GM18868 (cell line): ENCODE measurements at regions not wholly inside any gene's neighbourhood (a gene's known extent, or its start where the extent isn't known, plus 50 kb on each side); places are given as distances from the start of the nearest gene placed in this dataset.
"Not testable (repeated sequence)": the region's sequence is repeated elsewhere in the genome, so short reads cannot be mapped to it uniquely, and the experiment has no call there.

ENCODE experiments used
- ATAC-seq: cut with Tn5 transposase; IDR thresholded peaks from one replicate; pipeline ENCODE4 v1.9.1; 2021; ENCODE audit warnings: mild to moderate bottlenecking, moderate library complexity; ENCODE audit not compliant: unreplicated experiment

DNA sequence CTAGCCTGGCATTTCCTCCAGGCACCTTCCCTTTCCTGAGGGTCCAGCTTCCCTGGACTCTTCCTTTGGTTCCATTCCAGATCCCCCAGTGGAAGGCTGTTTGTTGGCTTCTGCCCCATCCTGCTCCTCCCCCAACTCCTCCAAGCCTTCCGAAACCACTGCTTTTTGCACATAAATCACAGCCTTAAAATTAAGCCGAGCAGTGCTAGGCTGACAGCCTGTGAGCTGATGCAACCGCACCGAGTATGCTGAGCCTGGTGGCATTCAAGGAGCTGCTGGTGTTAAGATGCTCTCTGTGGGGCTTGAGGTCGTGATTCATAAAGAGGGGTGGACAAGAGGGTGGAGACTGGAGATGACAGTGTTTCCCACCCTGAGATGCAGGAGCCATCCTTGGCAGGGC lies 266.6 kb upstream of the C1orf174 start:
- no peak for ATAC-seq

DNA sequence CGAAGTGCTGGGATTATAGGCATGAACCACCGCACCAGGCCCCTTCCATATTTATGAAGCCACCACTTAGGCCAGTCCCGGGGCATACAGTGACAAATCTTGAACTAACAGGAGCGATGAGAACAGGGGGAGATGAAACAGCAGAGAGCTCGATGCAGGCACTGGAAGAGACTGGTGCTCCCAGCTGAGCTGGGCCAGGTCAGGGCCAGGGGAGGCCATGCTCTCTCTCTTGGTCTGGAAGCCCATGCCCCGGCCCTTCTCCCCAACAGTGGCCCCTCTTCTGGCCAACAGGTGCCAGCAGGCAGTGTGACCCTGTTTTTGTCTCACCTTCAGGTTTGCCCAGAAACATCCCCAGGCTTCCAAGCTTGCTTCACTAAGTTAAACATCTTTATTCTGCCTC lies 269.9 kb upstream of the C1orf174 start:
- no peak for ATAC-seq

GRCh38 chr1:4170548-4171340 lies 270.7 kb upstream of the C1orf174 start:
- no peak for ATAC-seq

DNA sequence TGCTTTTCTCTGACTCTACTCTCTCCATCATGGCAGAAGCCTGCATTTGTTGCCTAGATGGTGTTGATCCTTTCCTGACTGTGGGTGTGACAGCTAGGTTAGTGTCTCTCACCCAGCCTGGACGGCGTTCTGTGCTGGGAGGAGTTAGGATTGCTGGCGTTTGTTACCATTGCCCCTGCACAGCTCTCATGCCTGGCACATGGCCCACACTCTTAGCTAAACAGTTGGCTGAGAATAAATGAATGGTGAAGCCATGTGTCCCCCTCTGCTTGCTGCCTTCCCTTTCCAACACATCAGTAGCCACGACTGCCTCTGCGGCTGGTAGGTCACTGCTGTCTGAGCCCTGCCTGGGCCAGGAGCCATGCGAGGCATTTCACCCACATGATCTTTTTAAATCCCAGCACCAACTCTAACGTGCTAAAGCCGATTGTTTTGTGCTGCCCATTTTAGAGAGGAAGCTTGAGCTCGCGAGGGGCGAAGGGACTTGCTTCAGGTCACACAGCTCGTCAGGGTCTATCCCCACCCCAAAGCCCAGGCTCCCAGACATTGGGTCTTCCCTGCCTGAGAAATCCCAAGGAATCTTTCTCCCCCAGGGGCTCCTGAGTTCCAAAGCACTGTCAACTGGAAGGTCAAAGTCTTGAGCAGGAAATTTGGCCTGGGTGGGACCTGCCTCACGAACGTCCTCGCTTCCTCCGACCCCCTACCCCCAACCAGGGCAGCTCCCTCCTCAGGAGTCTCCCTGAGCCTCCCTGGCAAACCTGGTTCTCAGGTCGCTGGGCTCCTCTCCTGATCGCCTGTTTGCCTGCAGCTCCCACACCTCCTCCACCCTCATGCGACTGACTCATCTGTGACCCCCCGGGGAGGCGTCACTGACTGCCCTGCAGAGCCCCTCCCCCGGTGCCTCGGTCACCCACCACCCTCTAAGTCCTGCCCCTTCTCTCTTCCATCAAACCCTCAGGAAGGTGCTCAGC lies 271.7 kb upstream of the C1orf174 start:
- no peak for ATAC-seq

- ATAC-seq = no peak
Measured at GRCh38 chr1:4172644-4173599, 272.9 kb upstream of the C1orf174 start.

DNA sequence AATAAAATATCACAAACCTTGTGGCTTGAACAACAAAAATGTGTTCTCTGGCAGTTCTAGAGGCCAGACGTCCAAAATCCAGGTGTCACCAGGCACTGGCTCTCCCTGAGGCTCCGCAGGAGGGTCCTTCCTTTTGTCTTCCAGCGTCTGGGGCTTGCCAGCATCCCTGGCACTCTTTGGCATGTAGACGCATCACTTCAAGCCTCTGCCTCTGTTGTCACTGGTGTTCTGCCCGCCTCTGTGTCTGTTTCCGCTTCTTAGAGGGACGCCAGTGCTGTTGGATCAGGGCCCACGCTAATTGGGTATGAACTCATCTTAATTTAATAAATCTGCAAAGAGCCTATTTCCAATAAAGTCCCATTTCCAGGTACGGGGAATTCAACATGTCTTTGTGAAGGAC lies 273.7 kb upstream of the C1orf174 start:
- ATAC-seq = no peak

GRCh38 chr1:4174291-4175200 lies 274.5 kb upstream of the C1orf174 start:
- no peak for ATAC-seq

GRCh38 chr1:4175566-4176405 lies 275.7 kb upstream of the C1orf174 start:
- ATAC-seq = no peak

DNA sequence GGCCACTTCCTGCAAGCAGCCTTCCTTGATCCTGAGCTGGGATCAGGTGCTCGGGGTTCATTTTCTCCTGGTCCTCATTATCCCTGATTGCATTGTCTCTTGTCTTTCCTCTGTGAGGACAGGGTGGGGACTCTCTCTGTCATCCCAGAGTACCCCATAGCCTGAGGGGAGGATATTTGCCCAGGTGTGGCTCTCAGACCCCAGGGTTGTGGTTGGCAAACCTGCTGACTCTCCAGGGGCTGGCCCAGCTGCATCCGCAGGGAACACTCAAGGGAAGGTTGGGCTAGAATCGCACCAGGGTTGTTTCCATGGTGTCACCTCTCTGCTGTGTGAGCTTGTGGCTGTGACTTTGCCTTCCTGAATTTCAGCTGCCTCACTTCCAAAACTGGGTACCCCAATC lies 276.8 kb upstream of the C1orf174 start:
- ATAC-seq = no peak

GRCh38 chr1:4177425-4178150 lies 277.5 kb upstream of the C1orf174 start:
- no peak for ATAC-seq

GRCh38 chr1:4178501-4179113 lies 278.5 kb upstream of the C1orf174 start:
- ATAC-seq = no peak

- no peak for ATAC-seq
Measured at GRCh38 chr1:4179914-4180735, 280.1 kb upstream of the C1orf174 start.

- ATAC-seq = not testable (repeated sequence)
Measured at GRCh38 chr1:4186486-4186885, 286.4 kb upstream of the C1orf174 start.

- no peak for ATAC-seq
Measured at GRCh38 chr1:4203501-4203900, 303.4 kb upstream of the C1orf174 start.

DNA sequence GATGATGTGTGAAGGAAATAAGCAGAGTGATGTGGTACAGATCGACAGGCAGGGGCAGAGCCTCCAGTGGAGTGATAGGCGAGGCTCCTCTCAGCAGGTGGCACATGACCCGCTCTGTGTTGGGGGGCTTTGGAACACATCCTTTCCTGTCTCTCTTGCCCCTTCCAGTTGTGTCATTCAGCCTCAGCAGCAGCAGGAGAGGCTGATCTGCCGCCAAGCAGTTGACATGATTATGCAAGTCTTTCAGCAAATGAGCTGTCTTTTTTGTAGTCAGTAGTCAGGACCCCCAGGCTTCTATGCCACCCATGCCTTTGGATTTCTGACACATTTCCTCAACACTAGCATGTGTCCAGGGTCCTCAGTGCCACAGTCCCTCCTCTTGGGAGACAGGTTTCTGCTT lies 307.1 kb upstream of the C1orf174 start:
- no peak for ATAC-seq

- no peak for ATAC-seq
Measured at GRCh38 chr1:4207842-4208692, 308.0 kb upstream of the C1orf174 start.
